ENCODE measurements at regions not wholly inside any gene's neighbourhood (a gene's known extent, or its start where the extent isn't known, plus 50 kb on each side); places are given as distances from the start of the nearest gene placed in this dataset.

DNA sequence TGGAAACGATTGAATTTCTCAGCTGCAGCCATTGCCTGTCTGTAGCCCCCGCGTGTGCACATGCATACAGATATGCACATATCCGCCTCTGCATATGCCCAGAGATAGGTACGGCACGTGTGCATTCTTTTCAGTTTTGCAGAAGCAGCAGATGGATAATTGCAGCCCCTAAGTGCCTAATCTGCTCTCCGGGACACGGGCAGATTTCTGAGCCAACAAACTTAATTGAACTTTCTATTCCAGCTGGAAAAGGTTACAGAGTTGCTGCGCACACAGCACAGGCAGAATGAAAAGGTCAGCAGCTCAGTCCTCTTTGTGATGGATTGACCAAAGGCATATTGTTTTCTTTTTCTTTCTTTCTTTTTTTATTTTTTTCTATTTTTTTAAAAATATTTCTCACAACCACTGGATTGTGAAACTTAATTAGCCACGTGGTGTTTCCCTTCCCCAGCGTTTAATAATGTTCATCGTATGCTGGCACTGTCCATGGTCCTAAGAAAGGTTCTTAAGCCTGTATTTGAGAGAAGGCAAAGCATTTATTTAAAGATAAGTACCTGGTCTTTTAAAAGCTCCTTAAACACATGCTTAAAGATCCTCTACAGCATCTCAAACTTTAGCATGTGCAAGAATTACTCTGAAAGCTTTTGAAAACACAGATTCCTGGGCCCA, 270.2 kb upstream of the BRINP1 start:
- no peak overlapping the region for H3K27ac ChIP-seq
- intact Hi-C loops (cut with DNase I; ENCODE audit: low total_unique reads) = no loop called here
- no peaks in the 10 kb centered on the region for H3K36me3 ChIP-seq
- WGBS, 5 donors = 58 to 65% (median 63%) methylated on average over 12 of the region's 12 CpGs
- TF ChIP-seq POLR2AphosphoS5 (IDR thresholded peaks at IDR 0.05) = no peak
- no peak for TF ChIP-seq POLR2A (IDR thresholded peaks at IDR 0.05)
- TF ChIP-seq, protein P1, sequence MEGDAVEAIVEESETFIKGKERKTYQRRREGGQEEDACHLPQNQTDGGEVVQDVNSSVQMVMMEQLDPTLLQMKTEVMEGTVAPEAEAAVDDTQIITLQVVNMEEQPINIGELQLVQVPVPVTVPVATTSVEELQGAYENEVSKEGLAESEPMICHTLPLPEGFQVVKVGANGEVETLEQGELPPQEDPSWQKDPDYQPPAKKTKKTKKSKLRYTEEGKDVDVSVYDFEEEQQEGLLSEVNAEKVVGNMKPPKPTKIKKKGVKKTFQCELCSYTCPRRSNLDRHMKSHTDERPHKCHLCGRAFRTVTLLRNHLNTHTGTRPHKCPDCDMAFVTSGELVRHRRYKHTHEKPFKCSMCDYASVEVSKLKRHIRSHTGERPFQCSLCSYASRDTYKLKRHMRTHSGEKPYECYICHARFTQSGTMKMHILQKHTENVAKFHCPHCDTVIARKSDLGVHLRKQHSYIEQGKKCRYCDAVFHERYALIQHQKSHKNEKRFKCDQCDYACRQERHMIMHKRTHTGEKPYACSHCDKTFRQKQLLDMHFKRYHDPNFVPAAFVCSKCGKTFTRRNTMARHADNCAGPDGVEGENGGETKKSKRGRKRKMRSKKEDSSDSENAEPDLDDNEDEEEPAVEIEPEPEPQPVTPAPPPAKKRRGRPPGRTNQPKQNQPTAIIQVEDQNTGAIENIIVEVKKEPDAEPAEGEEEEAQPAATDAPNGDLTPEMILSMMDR (IDR thresholded peaks at IDR 0.05 in 8 of 11, conservative IDR thresholded peaks at IDR 0.05 in 3 of 11) = no peak
- H3K4me3 ChIP-seq = no peak overlapping the region
- DNase-seq = no peak
- H3K4me1 ChIP-seq = no peaks in the 10 kb centered on the region
- H3K9me3 ChIP-seq = peaks cover 0 to 12% (median 0%) of the 10 kb centered on the region in 8 donors
- no peaks in the 10 kb centered on the region for H3K27me3 ChIP-seq (replicated peaks in 1 of 7)

DNA sequence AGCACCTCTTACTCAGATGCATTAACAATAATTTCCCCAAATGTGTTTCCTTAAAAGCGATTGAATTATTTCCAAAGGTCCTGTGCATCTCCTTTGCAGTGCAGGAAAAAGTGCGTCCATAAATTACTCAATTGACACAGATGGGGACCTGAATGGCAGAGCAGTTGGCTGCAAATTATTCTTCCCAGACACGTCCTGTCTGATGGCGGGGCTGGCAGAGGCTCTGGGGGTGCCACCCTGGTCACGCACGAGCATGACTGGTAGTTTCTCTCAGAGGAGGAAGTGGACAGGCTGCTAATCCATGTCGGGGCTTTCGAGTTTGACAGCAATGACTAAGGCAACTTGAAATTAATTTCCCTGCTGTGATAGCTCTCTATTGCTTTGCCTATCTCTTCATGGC, 264.8 kb upstream of the BRINP1 start:
- Histone ChIP-seq H3K4me1 (no peaks in the 10 kb centered on the region), H3K9me3 (peaks cover 0 to 12% (median 0%) of the 10 kb centered on the region in 8 donors), H3K27me3 (replicated peaks in 1 of 7) (no peaks in the 10 kb centered on the region), H3K27ac (no peak overlapping the region), H3K36me3 (no peaks in the 10 kb centered on the region), H3K4me3 (no peak overlapping the region)
- TF ChIP-seq, protein P1 (IDR thresholded peaks at IDR 0.05 in 8 of 11, conservative IDR thresholded peaks at IDR 0.05 in 3 of 11) = no peak
- TF ChIP-seq POLR2AphosphoS5 (IDR thresholded peaks at IDR 0.05) (no peak), POLR2A (IDR thresholded peaks at IDR 0.05) (no peak)
- WGBS, 5 donors = 63 to 74% (median 65%) methylated on average over 8 of the region's 8 CpGs
- intact Hi-C loops (cut with DNase I; ENCODE audit: low total_unique reads) = no loop called here
- no peak for DNase-seq

DNA sequence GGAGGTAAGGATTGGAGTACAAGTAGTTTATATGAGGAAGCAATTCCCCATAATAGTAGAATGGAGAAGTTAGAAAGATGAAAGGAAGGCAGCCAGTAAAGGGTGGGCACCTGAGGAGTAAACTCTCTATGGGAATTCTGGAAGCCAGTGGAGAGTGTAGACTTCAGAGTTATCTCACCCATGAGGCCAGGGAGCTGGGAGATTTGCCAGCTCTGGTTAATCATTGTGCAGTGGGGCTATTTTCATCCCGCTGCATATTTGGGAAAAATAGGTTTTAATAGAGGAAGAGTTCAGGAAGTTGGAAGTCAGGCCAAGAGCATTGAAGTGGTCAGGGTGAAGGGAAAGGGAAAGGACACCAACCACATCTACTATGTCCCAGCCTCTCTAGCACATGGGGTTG, 242.3 kb upstream of the BRINP1 start:
- H3K27ac ChIP-seq = no peak overlapping the region
- no peaks in the 10 kb centered on the region for H3K27me3 ChIP-seq (replicated peaks in 1 of 7)
- H3K4me3 ChIP-seq = no peak overlapping the region
- 56 to 85% (median 71%) methylated on average over 1 of the region's 1 CpG for WGBS, 5 donors
- H3K9me3 ChIP-seq = peaks cover 0 to 16% (median 0%) of the 10 kb centered on the region in 8 donors
- intact Hi-C loops (cut with DNase I; ENCODE audit: low total_unique reads) = no loop called here
- TF ChIP-seq POLR2A (IDR thresholded peaks at IDR 0.05) = no peak
- no peak for TF ChIP-seq POLR2AphosphoS5 (IDR thresholded peaks at IDR 0.05)
- TF ChIP-seq, protein P1 (IDR thresholded peaks at IDR 0.05 in 8 of 11, conservative IDR thresholded peaks at IDR 0.05 in 3 of 11) = no peak
- H3K4me1 ChIP-seq = no peaks in the 10 kb centered on the region
- no peaks in the 10 kb centered on the region for H3K36me3 ChIP-seq
- DNase-seq = no peak

DNA sequence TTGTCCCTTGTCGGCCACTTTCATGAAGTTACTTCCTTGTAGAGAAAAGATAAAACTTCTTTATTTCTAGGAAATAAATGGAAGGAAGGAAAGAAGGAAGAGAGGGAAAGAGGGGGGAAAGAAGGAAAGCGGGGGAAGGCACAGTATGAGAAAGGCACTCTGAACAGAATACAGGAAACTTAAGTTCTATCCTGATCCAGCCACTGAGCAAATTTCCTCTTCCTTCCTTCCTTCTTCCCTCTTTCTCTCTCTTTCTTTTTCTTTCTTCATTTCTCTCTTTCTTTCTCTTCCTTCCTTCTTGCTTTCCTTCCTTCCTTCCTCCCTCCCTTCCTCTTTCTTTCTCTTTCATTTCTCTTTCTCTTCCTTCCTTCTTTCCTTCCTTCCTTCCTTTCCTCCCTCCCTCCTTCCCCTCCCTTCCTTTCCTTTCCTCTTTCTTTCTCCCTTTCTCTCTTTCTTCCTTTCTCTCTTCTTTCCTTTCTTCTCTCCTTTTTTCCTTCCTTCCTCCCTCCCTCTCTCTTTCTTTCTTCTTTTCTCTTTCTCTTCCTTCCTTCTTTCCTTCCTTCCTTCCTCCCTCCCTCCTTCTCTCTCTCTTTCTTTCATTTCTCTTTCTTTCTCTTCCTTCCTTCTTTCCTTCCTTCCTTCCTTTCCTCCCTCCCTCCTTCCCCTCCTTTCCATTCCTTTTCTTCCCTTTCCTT, 240.2 kb upstream of the BRINP1 start:
- no peaks in the 10 kb centered on the region for H3K36me3 ChIP-seq
- TF ChIP-seq, protein P1 (IDR thresholded peaks at IDR 0.05 in 8 of 11, conservative IDR thresholded peaks at IDR 0.05 in 3 of 11) = no peak
- TF ChIP-seq POLR2AphosphoS5 (IDR thresholded peaks at IDR 0.05) = no peak
- no peak for TF ChIP-seq POLR2A (IDR thresholded peaks at IDR 0.05)
- no peak for DNase-seq
- intact Hi-C loops (cut with DNase I; ENCODE audit: low total_unique reads) = no loop called here
- no peak overlapping the region for H3K4me3 ChIP-seq
- 85 to 96% (median 90%) methylated on average over 2 of the region's 2 CpGs for WGBS, 5 donors
- H3K27me3 ChIP-seq (replicated peaks in 1 of 7) = no peaks in the 10 kb centered on the region
- peaks cover 0 to 17% (median 0%) of the 10 kb centered on the region in 8 donors for H3K9me3 ChIP-seq
- H3K27ac ChIP-seq = no peak overlapping the region
- H3K4me1 ChIP-seq = no peaks in the 10 kb centered on the region

Measured in spleen (tissue), 11 donors.